Glutamatergic neuron (in vitro differentiated cells): ENCODE measurements at regions not wholly inside any gene's neighbourhood (a gene's known extent, or its start where the extent isn't known, plus 50 kb on each side); places are given as distances from the start of the nearest gene placed in this dataset.

Experiments used
- DNase-seq: peaks from one replicate; pipeline ENCODE4 v3.0.0; 2022
- H3K27ac Mint-ChIP-seq: one replicate; pipeline ENCODE4 v1.8.0; 2020; ENCODE audit warnings: mild to moderate bottlenecking, mixed read lengths, inconsistent platforms; ENCODE audit not compliant: unreplicated experiment
- H3K27me3 Mint-ChIP-seq: one replicate; pipeline ENCODE4 v1.8.0; 2020; ENCODE audit warnings: mild to moderate bottlenecking, moderate library complexity, mixed read lengths, inconsistent platforms; ENCODE audit not compliant: unreplicated experiment
- H3K36me3 Mint-ChIP-seq: one replicate; pipeline ENCODE4 v1.8.0; 2020; ENCODE audit warnings: mild to moderate bottlenecking, mixed read lengths, inconsistent platforms; ENCODE audit not compliant: unreplicated experiment
- H3K4me1 Mint-ChIP-seq: one replicate; pipeline ENCODE4 v1.8.0; 2020; ENCODE audit warnings: mild to moderate bottlenecking, low read depth, mixed read lengths, inconsistent platforms; ENCODE audit not compliant: unreplicated experiment
- H3K4me3 Mint-ChIP-seq: one replicate; pipeline ENCODE4 v1.8.0; 2020; ENCODE audit warnings: mild to moderate bottlenecking, mixed read lengths, inconsistent platforms; ENCODE audit not compliant: unreplicated experiment
- H3K9me3 Mint-ChIP-seq: one replicate; pipeline ENCODE4 v1.8.0; 2020; ENCODE audit warnings: mild to moderate bottlenecking, moderate library complexity, mixed read lengths, inconsistent platforms; ENCODE audit not compliant: unreplicated experiment
- CTCF ChIP-seq: fragments of 200-600 bp; sonication (generic); IDR thresholded peaks from one replicate; pipeline ENCODE4 v1.5.0; 2021; ENCODE audit not compliant: partially characterized antibody, unreplicated experiment

GRCh38 chr10:88200312-88201032 is 337.0 kb downstream of the PTEN start:
- Mint-ChIP-seq H3K27ac (no peak overlapping the region), H3K36me3 (no peaks in the 10 kb centered on the region), H3K4me1 (no peaks in the 10 kb centered on the region), H3K9me3 (peaks cover 3% of the 10 kb centered on the region), H3K27me3 (peaks cover 1% of the 10 kb centered on the region), H3K4me3 (no peak overlapping the region)
- DNase-seq, result no peak
- TF ChIP-seq CTCF, result no peak

- Mint-ChIP-seq H3K27ac (no peak overlapping the region), H3K4me3 (no peak overlapping the region), H3K4me1 (no peaks in the 10 kb centered on the region), H3K36me3 (no peaks in the 10 kb centered on the region), H3K9me3 (peaks cover 1% of the 10 kb centered on the region), H3K27me3 (peaks cover 1% of the 10 kb centered on the region)
- no peak for TF ChIP-seq CTCF
- no peak for DNase-seq
Measured at GRCh38 chr10:88205842-88206446, 342.5 kb downstream of the PTEN start.

GRCh38 chr10:88207121-88207546 is 343.7 kb downstream of the PTEN start:
- Mint-ChIP-seq H3K9me3 (peaks cover 1% of the 10 kb centered on the region), H3K4me3 (no peak overlapping the region), H3K27ac (no peak overlapping the region), H3K36me3 (no peaks in the 10 kb centered on the region), H3K27me3 (peaks cover 1% of the 10 kb centered on the region), H3K4me1 (no peaks in the 10 kb centered on the region)
- no peak for TF ChIP-seq CTCF
- no peak for DNase-seq

GRCh38 chr10:88209231-88209630 is 345.8 kb downstream of the PTEN start:
- Mint-ChIP-seq H3K27me3 (peaks cover 2% of the 10 kb centered on the region), H3K4me1 (no peaks in the 10 kb centered on the region), H3K36me3 (no peaks in the 10 kb centered on the region), H3K4me3 (no peak overlapping the region), H3K27ac (no peak overlapping the region), H3K9me3 (no peaks in the 10 kb centered on the region)
- no peak for DNase-seq
- no peak for TF ChIP-seq CTCF
